SK-N-SH (cell line): ENCODE measurements at regions not wholly inside any gene's neighbourhood (a gene's known extent, or its start where the extent isn't known, plus 50 kb on each side); places are given as distances from the start of the nearest gene placed in this dataset.

ENCODE experiments used
- CTCF ChIP-seq: fragments of 200-600 bp; sonication (generic); IDR thresholded peaks from 2 replicates; pipeline ENCODE4 v1.6.1; 2017; ENCODE audit warnings: antibody characterized with exemption, mild to moderate bottlenecking, moderate library complexity
- GABPA ChIP-seq: IDR thresholded peaks from 2 replicates; pipeline ENCODE4 v1.4.0; 2012; ENCODE audit warnings: low read depth, mild to moderate bottlenecking
- MAX ChIP-seq: IDR thresholded peaks from 2 replicates; pipeline ENCODE4 v1.4.0; 2012; ENCODE audit warnings: low read depth
- MXI1 ChIP-seq: IDR thresholded peaks from 2 replicates; pipeline ENCODE4 v1.6.1; 2012; ENCODE audit warnings: mild to moderate bottlenecking, low read depth, low read length, improper control_type of control experiment
- POLR2AphosphoS5 ChIP-seq: IDR thresholded peaks from 2 replicates; pipeline ENCODE4 v1.6.1; 2012; ENCODE audit warnings: low read depth, low read length
- RAD21 ChIP-seq: IDR thresholded peaks from 2 replicates; pipeline ENCODE4 v1.6.1; 2012; ENCODE audit warnings: mild to moderate bottlenecking, low read length
- RFX5 ChIP-seq: IDR thresholded peaks from 2 replicates; pipeline ENCODE4 v1.6.1; 2012; ENCODE audit warnings: mild to moderate bottlenecking, improper control_type of control experiment, low read length
- RXRA ChIP-seq: IDR thresholded peaks from 2 replicates; pipeline ENCODE4 v1.4.0; 2012; ENCODE audit warnings: low read depth, mild to moderate bottlenecking, borderline replicate concordance
- SIN3A ChIP-seq: IDR thresholded peaks from 2 replicates; pipeline ENCODE4 v1.6.1; 2012; ENCODE audit warnings: low read depth, mild to moderate bottlenecking, low read length, moderate library complexity, borderline replicate concordance
- TEAD4 ChIP-seq: IDR thresholded peaks from 2 replicates; pipeline ENCODE4 v1.4.0; 2012; ENCODE audit warnings: mild to moderate bottlenecking, borderline replicate concordance; ENCODE audit not compliant: insufficient read depth
- YY1 ChIP-seq: IDR thresholded peaks from 2 replicates; pipeline ENCODE4 v1.4.0; 2012; ENCODE audit warnings: low read depth, mild to moderate bottlenecking
- ZBTB33 ChIP-seq: IDR thresholded peaks from 2 replicates; pipeline ENCODE4 v1.4.0; 2012; ENCODE audit warnings: low read depth, borderline replicate concordance

GRCh38 chr18:75863696-75864095 is 436.2 kb upstream of the SMIM21 start:
- TF ChIP-seq POLR2AphosphoS5 (no peak), GABPA (no peak), MXI1 (no peak), RFX5 (no peak), TEAD4 (no peak), YY1 (no peak), SIN3A (no peak), MAX (no peak), CTCF (no peak), RAD21 (no peak), ZBTB33 (no peak), RXRA (no peak)
